ENCODE measurements at regions not wholly inside any gene's neighbourhood (a gene's known extent, or its start where the extent isn't known, plus 50 kb on each side); places are given as distances from the start of the nearest gene placed in this dataset.

DNA sequence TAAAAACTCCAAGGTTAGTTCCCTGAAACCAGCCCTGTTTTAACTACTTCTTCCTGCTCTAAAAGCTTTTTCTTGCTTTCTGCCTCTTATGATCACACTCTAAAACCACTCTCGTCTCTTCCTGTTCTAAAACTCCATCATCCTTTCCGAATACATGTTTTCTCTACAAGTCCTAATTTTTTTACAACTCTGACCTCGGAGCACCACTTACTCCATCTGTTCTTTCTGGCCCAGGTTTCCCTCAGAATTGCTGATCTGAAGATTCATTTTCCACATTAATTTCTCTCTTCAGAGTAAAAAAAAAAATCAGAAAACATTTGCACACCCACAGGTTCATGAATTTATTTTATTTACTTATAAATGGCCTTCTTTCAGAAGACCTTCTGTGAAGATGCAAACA is 265.7 kb upstream of the CADM1 start:
- TF ChIP-seq, protein P1, sequence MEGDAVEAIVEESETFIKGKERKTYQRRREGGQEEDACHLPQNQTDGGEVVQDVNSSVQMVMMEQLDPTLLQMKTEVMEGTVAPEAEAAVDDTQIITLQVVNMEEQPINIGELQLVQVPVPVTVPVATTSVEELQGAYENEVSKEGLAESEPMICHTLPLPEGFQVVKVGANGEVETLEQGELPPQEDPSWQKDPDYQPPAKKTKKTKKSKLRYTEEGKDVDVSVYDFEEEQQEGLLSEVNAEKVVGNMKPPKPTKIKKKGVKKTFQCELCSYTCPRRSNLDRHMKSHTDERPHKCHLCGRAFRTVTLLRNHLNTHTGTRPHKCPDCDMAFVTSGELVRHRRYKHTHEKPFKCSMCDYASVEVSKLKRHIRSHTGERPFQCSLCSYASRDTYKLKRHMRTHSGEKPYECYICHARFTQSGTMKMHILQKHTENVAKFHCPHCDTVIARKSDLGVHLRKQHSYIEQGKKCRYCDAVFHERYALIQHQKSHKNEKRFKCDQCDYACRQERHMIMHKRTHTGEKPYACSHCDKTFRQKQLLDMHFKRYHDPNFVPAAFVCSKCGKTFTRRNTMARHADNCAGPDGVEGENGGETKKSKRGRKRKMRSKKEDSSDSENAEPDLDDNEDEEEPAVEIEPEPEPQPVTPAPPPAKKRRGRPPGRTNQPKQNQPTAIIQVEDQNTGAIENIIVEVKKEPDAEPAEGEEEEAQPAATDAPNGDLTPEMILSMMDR (conservative IDR thresholded peaks at IDR 0.05 in 1 of 2, IDR thresholded peaks at IDR 0.05 in 1 of 2; ENCODE audit: low read depth in 1 of 2, low read length in 2 of 2), result no peak
- no peak for TF ChIP-seq EZH2 (IDR thresholded peaks at IDR 0.05; ENCODE audit: low read length, missing control alignments)
